HG03565 (cell line): ENCODE measurements at regions not wholly inside any gene's neighbourhood (a gene's known extent, or its start where the extent isn't known, plus 50 kb on each side); places are given as distances from the start of the nearest gene placed in this dataset.
A peak's percentile ranks its signal among the peaks of the same experiment; 100 is the strongest.

Experiments
- ATAC-seq: cut with Tn5 transposase; IDR thresholded peaks from one replicate; pipeline ENCODE4 v1.9.1; 2021; ENCODE audit warnings: mild to moderate bottlenecking, moderate library complexity; ENCODE audit not compliant: unreplicated experiment

- no peak for ATAC-seq
These were observed 671.5 kb downstream of the MED13L start for GRCh38 chr12:115606040-115606439.

- no peak for ATAC-seq
These were observed 678.4 kb downstream of the MED13L start for GRCh38 chr12:115598871-115599811.

- ATAC-seq: no peak
These were observed 680.3 kb downstream of the MED13L start for GRCh38 chr12:115597157-115597712.

- ATAC-seq: no peak
These were observed 689.4 kb downstream of the MED13L start for GRCh38 chr12:115588131-115588530.

- ATAC-seq: no peak
These were observed 693.3 kb downstream of the MED13L start for GRCh38 chr12:115584156-115584555.

- ATAC-seq: no peak
These were observed 693.9 kb downstream of the MED13L start for GRCh38 chr12:115583591-115583990.

GRCh38 chr12:115577401-115577800, 700.1 kb downstream of the MED13L start:
- no peak for ATAC-seq

GRCh38 chr12:115574826-115575225, 702.7 kb downstream of the MED13L start:
- ATAC-seq: no peak

GRCh38 chr12:115572440-115572839, 705.1 kb downstream of the MED13L start:
- ATAC-seq: peak; percentile 94

GRCh38 chr12:115571446-115571845, 706.0 kb downstream of the MED13L start:
- no peak for ATAC-seq

- ATAC-seq: no peak
These were observed 706.5 kb downstream of the MED13L start for GRCh38 chr12:115571027-115571426.

- no peak for ATAC-seq
These were observed 707.3 kb downstream of the MED13L start for GRCh38 chr12:115570069-115570777.

- no peak for ATAC-seq
These were observed 708.0 kb downstream of the MED13L start for GRCh38 chr12:115569345-115570068.

- ATAC-seq: no peak
These were observed 719.2 kb downstream of the MED13L start for GRCh38 chr12:115558281-115558680.

GRCh38 chr12:115553622-115554021, 723.9 kb downstream of the MED13L start:
- ATAC-seq: no peak

- no peak for ATAC-seq
These were observed 734.2 kb downstream of the MED13L start for GRCh38 chr12:115543269-115543668.

GRCh38 chr12:115542656-115543055, 734.8 kb downstream of the MED13L start:
- ATAC-seq: no peak

GRCh38 chr12:115541891-115542421, 735.5 kb downstream of the MED13L start:
- ATAC-seq: no peak

- no peak for ATAC-seq
These were observed 749.0 kb downstream of the MED13L start for GRCh38 chr12:115528466-115528865.

GRCh38 chr12:115521771-115522409, 755.6 kb downstream of the MED13L start:
- peak; percentile 45 for ATAC-seq
